Lower lobe of right lung (tissue), 2 donors: ENCODE measurements at regions not wholly inside any gene's neighbourhood (a gene's known extent, or its start where the extent isn't known, plus 50 kb on each side); places are given as distances from the start of the nearest gene placed in this dataset.

Experiments
- ATAC-seq, 2 donors: fragments of 200-7000 bp; cut with Tn5 transposase; one replicate each; pipeline ENCODE4 v1.9.1; 2020 to 2022; ENCODE audit warnings: mild to moderate bottlenecking in 2 of 2, moderate library complexity in 2 of 2
- DNase-seq: peaks from one replicate; pipeline ENCODE4 v3.0.0-alpha.2; 2020
- H3K27ac ChIP-seq: fragments of 200-600 bp; one replicate; pipeline ENCODE4 v1.8.0; 2022
- H3K27me3 ChIP-seq: fragments of 200-600 bp; one replicate; pipeline ENCODE4 v1.8.0; 2022; ENCODE audit warnings: low read depth
- H3K36me3 ChIP-seq: fragments of 200-600 bp; one replicate; pipeline ENCODE4 v1.8.0; 2022; ENCODE audit warnings: mild to moderate bottlenecking
- H3K4me1 ChIP-seq: fragments of 200-600 bp; one replicate; pipeline ENCODE4 v1.8.0; 2022
- H3K4me3 ChIP-seq: fragments of 200-600 bp; one replicate; pipeline ENCODE4 v1.8.0; 2022; ENCODE audit warnings: mild to moderate bottlenecking
- H3K9me3 ChIP-seq: fragments of 200-600 bp; one replicate; pipeline ENCODE4 v1.8.0; 2022
- CTCF ChIP-seq: fragments of 200-600 bp; IDR thresholded peaks from one replicate; pipeline ENCODE4 v1.8.0; 2022; ENCODE audit warnings: antibody characterized with exemption, mild to moderate bottlenecking
- intact Hi-C: fragments of 100-400 bp; cut with DNase I; formaldehyde crosslinking; loops from one replicate; pipeline ENCODE4 v1.11.0; 2022
- donor health status: DM: no; HTN: yes; CAD: no; lungs with severe emphysema.

GRCh38 chr2:67564626-67565025, 167.5 kb downstream of the ETAA1 start:
- intact Hi-C loops: no loop called here
- Histone ChIP-seq H3K4me3 (no peak overlapping the region), H3K9me3 (no peaks in the 10 kb centered on the region), H3K27me3 (no peaks in the 10 kb centered on the region), H3K27ac (no peak overlapping the region), H3K36me3 (no peaks in the 10 kb centered on the region), H3K4me1 (no peaks in the 10 kb centered on the region)
- no peak for TF ChIP-seq CTCF
- DNase-seq (no peak), ATAC-seq (no peak)

- no peak for TF ChIP-seq CTCF
- ATAC-seq: no peak
- Histone ChIP-seq H3K4me1 (no peaks in the 10 kb centered on the region), H3K36me3 (no peaks in the 10 kb centered on the region), H3K4me3 (no peak overlapping the region), H3K27ac (no peak overlapping the region), H3K27me3 (no peaks in the 10 kb centered on the region), H3K9me3 (no peaks in the 10 kb centered on the region)
- no peak for DNase-seq
- intact Hi-C loops: no loop called here
Measured at GRCh38 chr2:67565262-67565661, 168.1 kb downstream of the ETAA1 start.

- H3K4me3 ChIP-seq: no peak overlapping the region
- no peaks in the 10 kb centered on the region for H3K36me3 ChIP-seq
- no peak for DNase-seq
- ATAC-seq: no peak
- no peaks in the 10 kb centered on the region for H3K27me3 ChIP-seq
- TF ChIP-seq CTCF: no peak
- no peaks in the 10 kb centered on the region for H3K4me1 ChIP-seq
- intact Hi-C loops: no loop called here
- H3K27ac ChIP-seq: no peak overlapping the region
- H3K9me3 ChIP-seq: no peaks in the 10 kb centered on the region
Measured at GRCh38 chr2:67565761-67566160, 168.6 kb downstream of the ETAA1 start.

GRCh38 chr2:67566285-67566684, 169.2 kb downstream of the ETAA1 start:
- intact Hi-C loops: no loop called here
- TF ChIP-seq CTCF: no peak
- Histone ChIP-seq H3K4me3 (no peak overlapping the region), H3K27ac (no peak overlapping the region), H3K36me3 (no peaks in the 10 kb centered on the region), H3K27me3 (no peaks in the 10 kb centered on the region), H3K9me3 (no peaks in the 10 kb centered on the region), H3K4me1 (no peaks in the 10 kb centered on the region)
- no peak for DNase-seq
- no peak for ATAC-seq

- H3K4me1 ChIP-seq: no peaks in the 10 kb centered on the region
- ATAC-seq: no peak
- no peak overlapping the region for H3K4me3 ChIP-seq
Measured at GRCh38 chr2:67566958-67567635, 170.0 kb downstream of the ETAA1 start.

More at GRCh38 chr2:67566958-67567635, 170.0 kb downstream of the ETAA1 start:
- Histone ChIP-seq H3K9me3 (no peaks in the 10 kb centered on the region), H3K27ac (no peak overlapping the region), H3K36me3 (no peaks in the 10 kb centered on the region), H3K27me3 (no peaks in the 10 kb centered on the region)
- DNase-seq: no peak
- no peak for TF ChIP-seq CTCF
- intact Hi-C loops: no loop called here
